NT2/D1 (cell line): ENCODE measurements at regions not wholly inside any gene's neighbourhood (a gene's known extent, or its start where the extent isn't known, plus 50 kb on each side); places are given as distances from the start of the nearest gene placed in this dataset.

Experiments used
- SUZ12 ChIP-seq: IDR thresholded peaks from 2 replicates; pipeline ENCODE4 v1.6.1; 2011; ENCODE audit not compliant: insufficient read length, insufficient read depth; ENCODE audit errors: extremely low read depth
- ZNF274 ChIP-seq: IDR thresholded peaks from 2 replicates; pipeline ENCODE4 v1.6.1; 2011; ENCODE audit warnings: mild to moderate bottlenecking, low read depth, low read length

GRCh38 chr1:47618222-47618720 is 180.4 kb downstream of the FOXD2 start:
- TF ChIP-seq SUZ12: no peak
- TF ChIP-seq ZNF274: no peak
